GM10266 (cell line): ENCODE measurements at regions not wholly inside any gene's neighbourhood (a gene's known extent, or its start where the extent isn't known, plus 50 kb on each side); places are given as distances from the start of the nearest gene placed in this dataset.
"Not testable (repeated sequence)": the region's sequence is repeated elsewhere in the genome, so short reads cannot be mapped to it uniquely, and the experiment has no call there.

Source experiments
- DNase-seq: peaks from one replicate; pipeline ENCODE4 v3.0.0; 2012; ENCODE audit errors: extremely low spot score
- TF ChIP-seq, protein P1 (sequence below): IDR thresholded peaks from 2 replicates; pipeline ENCODE4 v1.5.1; 2012; ENCODE audit warnings: mild to moderate bottlenecking, low read depth; ENCODE audit not compliant: control insufficient read depth, insufficient read depth; ENCODE audit errors: missing control alignments

DNA sequence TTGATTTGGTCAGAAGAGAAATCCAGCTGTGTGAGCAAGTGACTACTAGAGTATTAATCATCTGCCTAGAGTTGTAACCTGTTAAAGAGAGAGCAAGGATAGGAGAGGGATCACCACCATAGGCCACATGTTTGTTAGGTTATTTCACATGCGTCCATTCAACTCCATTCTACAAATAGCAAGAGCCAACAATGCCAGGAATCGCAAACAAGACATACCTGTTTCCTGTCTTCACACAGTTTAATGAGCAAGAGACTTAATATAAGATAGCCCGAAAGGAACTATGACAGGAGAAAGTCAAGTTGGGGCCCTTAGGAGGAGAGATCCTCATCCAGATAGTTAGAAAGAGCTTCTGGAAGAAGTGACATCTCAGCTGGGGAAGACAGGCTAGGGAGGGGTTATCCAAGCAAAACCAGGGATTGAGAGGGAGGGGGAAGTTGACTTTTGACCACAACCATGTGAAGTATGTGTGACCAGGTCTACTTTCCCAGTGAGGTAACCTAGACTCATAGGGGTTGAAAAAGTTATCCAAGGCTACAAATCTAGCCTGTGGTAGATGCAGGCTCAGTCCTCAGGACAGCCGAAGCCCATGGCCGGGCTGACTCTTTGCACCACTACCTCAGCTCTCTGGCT lies 147.4 kb downstream of the ALDH8A1 start:
- DNase-seq = no peak
- TF ChIP-seq, protein P1, sequence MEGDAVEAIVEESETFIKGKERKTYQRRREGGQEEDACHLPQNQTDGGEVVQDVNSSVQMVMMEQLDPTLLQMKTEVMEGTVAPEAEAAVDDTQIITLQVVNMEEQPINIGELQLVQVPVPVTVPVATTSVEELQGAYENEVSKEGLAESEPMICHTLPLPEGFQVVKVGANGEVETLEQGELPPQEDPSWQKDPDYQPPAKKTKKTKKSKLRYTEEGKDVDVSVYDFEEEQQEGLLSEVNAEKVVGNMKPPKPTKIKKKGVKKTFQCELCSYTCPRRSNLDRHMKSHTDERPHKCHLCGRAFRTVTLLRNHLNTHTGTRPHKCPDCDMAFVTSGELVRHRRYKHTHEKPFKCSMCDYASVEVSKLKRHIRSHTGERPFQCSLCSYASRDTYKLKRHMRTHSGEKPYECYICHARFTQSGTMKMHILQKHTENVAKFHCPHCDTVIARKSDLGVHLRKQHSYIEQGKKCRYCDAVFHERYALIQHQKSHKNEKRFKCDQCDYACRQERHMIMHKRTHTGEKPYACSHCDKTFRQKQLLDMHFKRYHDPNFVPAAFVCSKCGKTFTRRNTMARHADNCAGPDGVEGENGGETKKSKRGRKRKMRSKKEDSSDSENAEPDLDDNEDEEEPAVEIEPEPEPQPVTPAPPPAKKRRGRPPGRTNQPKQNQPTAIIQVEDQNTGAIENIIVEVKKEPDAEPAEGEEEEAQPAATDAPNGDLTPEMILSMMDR = no peak

DNA sequence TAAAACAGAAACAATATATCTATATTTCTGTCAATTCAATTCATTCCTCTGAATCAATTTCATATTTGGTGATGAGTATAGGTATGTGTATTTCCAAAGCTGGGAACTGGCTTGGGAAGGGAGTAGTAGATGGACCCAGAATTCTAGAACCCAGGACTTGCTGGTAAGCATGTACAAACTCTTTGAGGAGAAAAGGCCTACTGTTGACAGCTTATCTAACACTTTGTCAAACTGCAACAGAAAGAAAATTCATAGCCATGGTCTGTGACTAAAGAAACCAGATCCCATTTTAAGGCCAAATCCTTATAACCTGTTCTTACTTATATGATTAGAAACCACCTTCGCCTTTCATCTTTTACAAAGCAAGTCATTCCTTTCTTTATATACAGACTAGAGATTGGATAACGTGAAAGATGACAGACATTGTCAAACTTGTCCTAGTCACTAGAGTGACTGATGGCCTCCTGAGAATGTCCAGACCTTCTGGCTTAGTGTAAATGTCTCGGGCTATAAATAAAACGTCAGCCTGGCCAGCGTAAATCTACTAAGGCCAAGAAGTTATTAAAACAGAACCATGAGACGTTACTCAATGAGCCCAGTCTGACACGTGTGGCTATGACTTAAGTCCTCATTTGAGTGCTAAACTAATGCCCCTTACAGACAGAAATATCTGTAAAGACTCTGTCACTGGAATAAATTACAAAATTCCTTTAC lies 152.3 kb downstream of the ALDH8A1 start:
- TF ChIP-seq, protein P1 = no peak
- DNase-seq = no peak

DNA sequence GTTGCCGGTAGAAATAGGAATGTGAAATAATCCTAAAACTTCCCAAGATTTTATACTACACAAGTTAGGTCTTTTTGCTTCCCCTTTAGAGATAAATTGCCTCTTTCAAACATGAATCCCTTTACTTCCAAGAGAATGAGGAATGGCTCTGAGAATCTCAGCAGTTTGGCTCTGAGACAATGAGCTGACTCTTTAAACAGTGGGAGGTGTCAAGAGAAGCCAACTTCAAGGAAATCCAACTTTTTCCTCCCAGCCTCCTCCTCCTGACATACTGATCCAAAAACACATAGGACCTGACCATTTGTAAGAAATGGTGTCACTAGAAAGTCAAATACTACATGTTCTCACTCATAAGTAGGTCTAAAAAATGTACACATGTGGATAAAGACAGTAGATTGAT lies 154.2 kb downstream of the ALDH8A1 start:
- TF ChIP-seq, protein P1 = no peak
- no peak for DNase-seq

DNA sequence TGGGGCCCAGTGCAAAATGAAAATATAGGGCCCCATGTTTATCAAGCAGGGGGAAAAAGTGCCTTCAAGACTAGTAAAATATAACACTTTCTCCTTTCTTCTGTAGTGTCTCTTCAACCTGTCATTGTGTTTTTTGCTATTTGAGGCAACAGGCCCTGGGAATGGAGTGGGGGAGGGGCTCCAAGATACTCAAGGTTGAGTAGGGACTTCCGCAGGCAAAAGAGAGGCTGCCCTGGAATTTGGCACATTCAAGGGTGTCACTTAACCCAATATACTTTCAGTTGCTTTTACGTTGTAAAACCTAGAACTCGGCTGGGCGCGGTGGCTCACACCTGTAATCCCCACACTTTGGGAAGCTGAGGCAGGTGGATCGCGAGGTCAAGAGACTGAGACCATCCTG lies 154.9 kb downstream of the ALDH8A1 start:
- TF ChIP-seq, protein P1 = no peak
- DNase-seq = no peak

DNA sequence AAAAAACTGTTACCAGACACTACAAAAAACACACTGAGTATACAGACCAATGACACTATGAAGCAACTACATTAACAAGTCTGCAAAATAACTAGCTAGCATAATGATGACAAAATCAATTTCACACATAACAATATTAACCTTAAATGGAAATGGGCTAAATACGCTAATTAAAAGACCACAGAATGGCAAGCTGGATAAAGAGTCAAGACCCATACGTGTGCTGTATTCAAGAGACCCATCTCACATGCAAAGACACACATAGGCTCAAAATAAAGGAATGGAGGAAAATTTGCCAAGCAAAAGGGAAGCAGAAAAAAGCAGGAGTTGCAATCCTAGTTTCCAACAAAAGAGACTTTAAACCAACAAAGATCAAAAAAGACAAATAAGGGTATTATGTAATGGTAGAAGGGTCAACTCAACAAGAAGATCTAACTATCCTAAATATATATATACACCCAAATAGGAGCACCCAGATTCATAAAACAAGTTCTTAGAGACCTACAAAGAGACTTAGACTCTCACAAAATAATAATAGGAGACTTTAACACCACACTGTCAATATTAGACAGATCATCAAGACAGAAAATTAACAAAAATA lies 158.6 kb downstream of the ALDH8A1 start:
- DNase-seq = not testable (repeated sequence)

DNA sequence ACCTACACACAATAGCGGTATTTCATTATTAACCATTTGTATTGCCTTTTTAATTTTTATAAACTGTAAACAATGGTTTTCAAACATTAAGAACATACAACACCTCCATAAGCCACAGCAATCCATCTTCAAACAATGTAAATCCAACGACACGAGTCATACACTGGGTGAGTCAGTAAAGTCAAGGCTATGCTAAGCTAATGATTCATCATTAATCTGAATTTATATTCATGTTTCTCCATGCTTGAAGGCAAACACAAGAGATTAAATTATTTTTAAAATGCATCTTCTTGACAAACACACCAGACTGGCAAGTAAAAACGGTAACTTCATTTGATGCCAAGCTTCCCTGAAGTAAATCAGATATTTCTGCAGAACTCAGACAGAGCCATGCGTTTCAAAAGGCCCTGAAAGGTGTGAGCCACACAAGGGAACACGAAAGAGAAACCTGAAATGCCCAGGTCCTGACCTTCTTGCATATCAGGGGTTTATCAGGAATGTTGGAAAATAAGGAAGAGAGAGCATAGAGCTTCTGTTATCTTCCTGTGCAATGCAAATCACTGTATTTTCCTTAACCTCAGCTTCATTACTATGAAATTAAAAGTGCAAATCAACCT lies 162.5 kb downstream of the ALDH8A1 start:
- DNase-seq = no peak
- TF ChIP-seq, protein P1 = no peak

DNA sequence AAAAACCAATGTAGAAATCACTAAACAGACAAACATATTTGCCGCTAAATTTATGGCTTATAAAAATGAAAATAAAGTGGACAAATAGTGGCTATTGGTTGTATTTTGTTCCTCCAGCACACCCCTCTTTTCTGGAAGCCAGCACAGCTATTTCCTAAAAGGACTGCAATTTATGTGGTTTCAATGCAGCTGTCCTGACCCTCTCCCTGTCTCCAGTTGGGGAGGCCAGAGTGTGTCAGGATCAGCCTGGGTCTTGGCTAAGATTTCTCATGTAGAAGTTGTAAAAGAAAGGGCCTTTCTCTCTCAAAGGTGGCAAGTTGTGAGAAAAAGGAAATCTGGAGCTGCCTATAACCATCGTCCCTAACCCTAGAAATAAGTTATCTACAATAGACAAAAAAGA lies 165.6 kb downstream of the ALDH8A1 start:
- DNase-seq = no peak
- TF ChIP-seq, protein P1 = no peak
